ENCODE measurements at regions not wholly inside any gene's neighbourhood (a gene's known extent, or its start where the extent isn't known, plus 50 kb on each side); places are given as distances from the start of the nearest gene placed in this dataset.
A peak's percentile ranks its signal among the peaks of the same experiment; 100 is the strongest.

- no peak for DNase-seq (ENCODE audit: low read depth in 2 of 2)
Observed at GRCh38 chr15:39304931-39305728, 275.7 kb upstream of the THBS1 start.

DNA sequence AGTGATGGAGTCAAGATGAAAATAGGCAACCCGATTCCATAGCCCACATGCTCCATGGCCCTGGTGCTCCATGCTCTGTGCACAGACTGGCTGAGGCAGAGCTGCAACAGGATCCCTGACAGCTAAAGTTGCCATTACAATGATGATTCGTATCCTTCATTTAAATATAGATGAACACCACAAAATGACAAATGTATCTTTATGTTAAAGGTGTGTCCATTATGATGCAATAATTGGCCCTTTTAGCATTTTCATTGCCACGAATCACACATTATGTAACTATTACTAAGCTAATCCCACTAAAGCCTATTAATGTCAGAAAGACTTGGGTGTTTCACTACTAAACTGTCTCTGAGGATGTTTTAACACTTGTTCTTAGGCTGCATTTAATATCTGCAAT is 270.2 kb upstream of the THBS1 start:
- DNase-seq (ENCODE audit: low read depth in 2 of 2) = no peak

DNA sequence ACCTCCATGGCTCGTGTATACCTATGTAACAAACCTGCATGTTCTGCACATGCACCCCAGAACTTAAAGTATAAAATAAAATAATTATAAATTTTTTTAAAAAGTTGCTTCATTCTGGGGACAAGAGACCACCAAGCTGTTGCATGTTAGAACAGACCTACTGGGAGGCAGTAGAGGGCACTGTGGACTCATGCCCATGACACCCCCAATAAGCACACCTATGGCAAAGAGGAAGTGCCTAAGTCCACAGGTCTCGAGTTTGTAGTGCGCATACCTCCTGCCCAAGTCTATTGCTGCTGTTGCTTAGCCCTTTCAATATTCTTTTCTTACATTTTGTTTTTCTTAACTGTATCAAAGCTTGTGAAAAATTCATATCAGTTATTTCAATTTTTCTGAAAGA is 267.9 kb upstream of the THBS1 start:
- no peak for DNase-seq (ENCODE audit: low read depth in 2 of 2)

GRCh38 chr15:39313467-39313866 is 267.4 kb upstream of the THBS1 start:
- DNase-seq (ENCODE audit: low read depth in 2 of 2) = no peak

DNA sequence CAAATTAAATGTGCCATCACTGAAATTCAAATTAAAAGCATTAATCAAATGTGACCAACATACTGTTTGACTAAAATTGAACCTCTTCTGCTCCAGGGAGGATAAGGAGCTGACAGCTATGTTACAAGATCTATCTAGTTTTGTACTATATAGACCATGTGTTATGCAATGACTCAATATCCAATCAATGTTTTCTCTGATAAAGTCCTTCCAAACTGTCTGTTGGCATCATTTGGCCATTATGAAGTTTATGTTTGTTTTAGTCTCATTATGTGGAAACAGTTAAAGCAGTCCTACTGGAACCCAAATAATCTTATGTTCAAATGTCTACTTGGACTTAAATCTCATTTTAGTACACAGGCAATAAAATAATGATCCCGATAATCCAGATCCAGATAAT is 267.0 kb upstream of the THBS1 start:
- DNase-seq (ENCODE audit: low read depth in 2 of 2) = no peak

- DNase-seq (ENCODE audit: low read depth in 2 of 2) = no peak
Observed at GRCh38 chr15:39315206-39315850, 265.6 kb upstream of the THBS1 start.

GRCh38 chr15:39317225-39317624 is 263.7 kb upstream of the THBS1 start:
- no peak for DNase-seq (ENCODE audit: low read depth in 2 of 2)

DNA sequence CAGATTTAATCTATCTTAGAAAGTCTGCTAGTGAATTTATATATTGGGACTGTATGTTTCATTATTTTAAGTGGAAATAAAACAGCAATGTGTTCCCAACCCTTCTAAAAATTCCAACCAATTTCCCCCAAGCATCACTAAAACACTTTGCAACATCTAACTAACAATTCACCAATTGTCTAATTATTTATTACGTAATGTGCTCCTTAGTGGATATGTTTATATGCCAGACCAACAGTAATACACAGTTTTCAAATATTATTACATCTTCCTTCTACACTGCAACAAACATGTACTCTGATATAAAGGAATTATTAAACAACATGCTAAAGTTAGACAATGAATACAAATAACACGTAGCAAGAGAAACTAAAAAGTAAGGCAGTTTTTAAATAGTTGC is 262.6 kb upstream of the THBS1 start:
- DNase-seq (ENCODE audit: low read depth in 2 of 2) = no peak

DNA sequence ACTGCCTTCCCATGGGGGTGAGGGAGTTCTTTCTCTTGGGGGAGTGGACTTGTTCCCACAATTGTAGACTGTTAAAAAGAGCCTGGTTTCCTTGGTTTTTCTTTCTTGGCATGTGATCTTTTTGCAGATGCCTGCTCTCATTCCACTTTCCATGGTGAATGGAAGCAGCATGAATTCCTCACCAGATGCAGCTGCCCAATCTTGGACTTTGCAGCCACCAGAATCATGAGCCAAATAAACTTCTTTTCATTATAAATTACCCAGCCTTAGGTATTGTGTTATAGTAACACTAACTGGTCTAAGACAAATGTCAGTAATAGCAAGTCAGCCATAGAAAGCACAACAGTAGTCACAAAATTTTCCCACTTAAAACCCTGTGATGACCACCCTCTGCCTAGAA is 260.5 kb upstream of the THBS1 start:
- DNase-seq (ENCODE audit: low read depth in 2 of 2) = no peak

- no peak for DNase-seq (ENCODE audit: low read depth in 2 of 2)
Observed at GRCh38 chr15:39320886-39321285, 260.0 kb upstream of the THBS1 start.

- peak in 1 of 2 experiments; percentile 50 for DNase-seq (ENCODE audit: low read depth in 2 of 2)
Observed at GRCh38 chr15:39321977-39322376, 258.9 kb upstream of the THBS1 start.

- no peak for DNase-seq (ENCODE audit: low read depth in 2 of 2)
Observed at GRCh38 chr15:39323157-39323556, 257.7 kb upstream of the THBS1 start.

- no peak for DNase-seq (ENCODE audit: low read depth in 2 of 2)
Observed at GRCh38 chr15:39323706-39324105, 257.2 kb upstream of the THBS1 start.

DNA sequence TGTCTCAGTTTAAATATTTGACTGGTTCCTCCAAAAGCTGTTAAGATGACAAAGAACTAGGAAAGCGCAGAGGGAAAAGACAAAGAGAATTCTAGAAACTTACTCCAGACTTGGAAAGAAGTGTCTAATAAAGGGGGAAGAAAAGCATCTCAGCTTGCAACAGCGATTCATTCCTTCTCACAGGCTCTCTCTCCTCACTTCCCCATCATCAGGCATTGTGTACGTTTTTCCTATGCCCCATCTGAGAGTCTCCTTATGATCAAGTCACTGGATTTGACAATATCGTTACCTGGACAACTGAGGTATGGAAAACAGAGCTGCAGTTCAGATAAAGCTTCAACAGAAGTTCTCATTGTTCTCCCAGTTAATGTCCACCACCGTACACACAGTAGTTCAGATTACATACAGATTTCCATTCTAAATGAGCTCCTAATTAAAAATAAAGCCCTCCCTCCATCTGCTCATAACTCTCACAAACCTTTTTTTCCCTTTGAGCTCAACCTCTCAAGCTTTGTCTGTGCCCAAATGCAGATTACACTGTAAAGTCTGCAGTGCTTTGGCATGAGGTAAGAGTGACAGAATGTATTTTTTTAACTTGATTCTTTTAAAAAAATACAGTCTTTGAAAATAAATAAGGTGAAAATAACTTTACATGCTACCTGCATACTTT is 254.4 kb upstream of the THBS1 start:
- DNase-seq (ENCODE audit: low read depth in 2 of 2) = no peak

DNA sequence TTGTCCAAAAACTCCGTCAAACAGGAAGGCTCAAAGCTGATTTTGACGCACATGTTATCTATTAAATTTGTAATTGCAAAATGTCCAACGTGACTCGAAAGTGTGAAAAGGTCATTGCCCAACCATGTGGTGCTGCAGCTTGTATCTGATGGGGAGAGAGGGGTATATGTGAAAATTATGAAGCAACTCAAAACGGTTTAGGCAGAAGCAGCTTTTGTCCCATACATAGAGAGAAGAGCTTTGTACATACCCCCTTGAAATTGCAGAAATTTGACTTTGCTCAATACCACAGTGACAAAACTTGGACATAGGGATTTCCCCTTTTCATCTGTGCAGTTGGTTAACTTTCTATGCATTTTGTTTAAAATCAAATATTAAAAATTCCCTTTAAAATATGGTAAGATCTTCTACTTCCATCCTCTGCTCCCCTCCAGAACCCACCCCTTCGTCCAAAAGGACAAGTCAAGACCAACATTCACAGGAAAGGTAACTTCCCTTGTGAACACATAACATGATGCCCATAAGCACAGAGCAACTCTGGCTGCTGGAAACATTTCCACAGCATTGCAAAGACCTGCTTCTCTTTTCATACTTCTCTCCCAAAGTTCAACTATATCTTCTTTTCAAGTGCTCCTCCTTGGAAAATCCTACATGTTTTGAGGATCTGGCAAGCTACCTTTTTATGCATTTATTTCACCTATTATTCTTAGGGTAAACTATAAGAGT is 253.7 kb upstream of the THBS1 start:
- no peak for DNase-seq (ENCODE audit: low read depth in 2 of 2)

GRCh38 chr15:39330061-39330460 is 250.8 kb upstream of the THBS1 start:
- no peak for DNase-seq (ENCODE audit: low read depth in 2 of 2)

DNA sequence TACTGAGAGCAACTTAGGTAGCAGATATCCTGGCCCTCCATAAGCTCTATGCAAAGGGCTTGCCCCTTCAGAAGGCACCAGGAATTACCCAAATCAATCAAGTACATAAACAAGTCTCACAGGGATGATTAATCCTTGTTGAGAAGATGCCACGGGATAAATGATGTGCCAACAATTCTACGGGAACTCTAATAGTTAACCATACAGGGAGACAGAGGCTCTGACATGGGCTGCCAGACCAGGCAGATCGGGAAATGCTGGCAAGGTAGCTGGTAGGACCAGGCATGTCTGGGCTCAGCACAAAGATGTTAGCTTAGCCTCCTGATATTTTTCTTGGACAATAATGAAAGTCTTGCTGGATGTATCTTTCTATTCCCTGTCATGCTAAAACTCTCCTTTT is 249.3 kb upstream of the THBS1 start:
- DNase-seq (ENCODE audit: low read depth in 2 of 2) = no peak

GRCh38 chr15:39332846-39333245 is 248.0 kb upstream of the THBS1 start:
- DNase-seq (ENCODE audit: low read depth in 2 of 2) = no peak

- no peak for DNase-seq (ENCODE audit: low read depth in 2 of 2)
Observed at GRCh38 chr15:39333393-39333792, 247.5 kb upstream of the THBS1 start.

GRCh38 chr15:39333896-39334295 is 247.0 kb upstream of the THBS1 start:
- no peak for DNase-seq (ENCODE audit: low read depth in 2 of 2)

GRCh38 chr15:39336926-39337325 is 244.0 kb upstream of the THBS1 start:
- no peak for DNase-seq (ENCODE audit: low read depth in 2 of 2)

DNA sequence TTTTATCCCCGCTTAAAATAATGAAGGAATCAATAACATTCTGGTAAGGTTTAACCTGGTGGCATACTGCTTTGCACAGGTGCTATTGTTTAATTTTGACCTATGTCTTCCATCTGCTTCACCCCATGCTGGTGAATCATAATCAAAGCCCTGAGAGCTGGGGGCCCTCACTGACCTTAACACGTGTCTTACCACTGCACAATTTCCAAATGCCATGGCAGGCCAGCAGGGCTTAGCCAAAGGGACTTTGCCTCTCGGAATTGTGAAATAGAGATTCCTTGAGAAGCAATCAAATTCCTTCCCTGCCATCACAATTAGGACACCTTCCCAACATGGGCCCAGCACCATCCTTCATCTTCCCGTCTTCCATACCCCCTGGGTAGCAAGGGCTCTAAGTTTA is 242.6 kb upstream of the THBS1 start:
- no peak for DNase-seq (ENCODE audit: low read depth in 2 of 2)

Data from fibroblast of skin of left quadriceps (primary cell).